Colonic mucosa (tissue), 4 donors: ENCODE measurements at regions not wholly inside any gene's neighbourhood (a gene's known extent, or its start where the extent isn't known, plus 50 kb on each side); places are given as distances from the start of the nearest gene placed in this dataset.
A peak's percentile ranks its signal among the peaks of the same experiment; 100 is the strongest.

Experiments
- DNase-seq: peaks from one replicate; pipeline ENCODE4 v3.0.0-alpha.2; 2020
- H3K27ac ChIP-seq: fragments of 200-600 bp; one replicate; pipeline ENCODE4 v1.8.0; 2021
- H3K27me3 ChIP-seq: fragments of 200-600 bp; one replicate; pipeline ENCODE4 v1.8.0; 2021
- H3K36me3 ChIP-seq: fragments of 200-600 bp; one replicate; pipeline ENCODE4 v1.8.0; 2021
- H3K4me1 ChIP-seq: fragments of 200-600 bp; one replicate; pipeline ENCODE4 v1.8.0; 2021; ENCODE audit warnings: mild to moderate bottlenecking
- H3K4me3 ChIP-seq: fragments of 200-600 bp; one replicate; pipeline ENCODE4 v1.8.0; 2021
- H3K9ac ChIP-seq, 2 donors: one replicate each; pipeline ENCODE4 v1.7.0; 2013; ENCODE audit warnings: control low read depth in 2 of 2, low read depth in 2 of 2, low read length in 2 of 2
- H3K9me3 ChIP-seq: fragments of 200-600 bp; one replicate; pipeline ENCODE4 v1.8.0; 2021
- CTCF ChIP-seq: fragments of 200-600 bp; IDR thresholded peaks from one replicate; pipeline ENCODE4 v1.8.0; 2022; ENCODE audit warnings: antibody characterized with exemption, mild to moderate bottlenecking
- intact Hi-C: fragments of 100-400 bp; cut with DNase I; formaldehyde crosslinking; loops from one replicate; pipeline ENCODE4 v1.14.1; 2022
- donor health status: healthy.
- donor health status: DM: no; HTN: no; CAD: no.
- donor health status: DM: no; HTN: no; CAD: no.

DNA sequence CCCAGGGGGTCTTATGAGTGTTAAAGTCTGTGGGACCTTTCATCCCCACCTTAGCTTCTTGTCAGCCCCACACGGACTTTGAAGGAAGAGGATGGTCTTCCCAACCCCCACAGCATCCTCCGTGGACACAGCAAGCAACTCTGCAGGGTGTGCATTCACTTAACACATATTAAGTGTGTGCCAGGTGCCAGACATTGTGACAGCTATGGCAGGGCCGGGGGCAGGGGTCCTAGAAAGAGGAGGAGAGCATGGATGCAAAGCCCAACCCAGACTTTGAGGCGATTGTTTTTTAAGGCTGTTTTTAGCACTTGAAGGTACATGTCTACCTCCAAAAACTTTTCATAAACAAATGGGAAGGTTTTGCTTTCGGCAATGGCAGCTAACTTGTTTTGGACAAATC is 121.6 kb upstream of the KCNG1 start:
- Histone ChIP-seq H3K36me3 (no peaks in the 10 kb centered on the region), H3K4me3 (no peak overlapping the region), H3K9me3 (no peaks in the 10 kb centered on the region), H3K9ac (no peak overlapping the region), H3K27me3 (no peaks in the 10 kb centered on the region), H3K4me1 (no peaks in the 10 kb centered on the region), H3K27ac (no peak overlapping the region)
- no peak for DNase-seq
- intact Hi-C loops, result no loop called here
- TF ChIP-seq CTCF, result no peak

DNA sequence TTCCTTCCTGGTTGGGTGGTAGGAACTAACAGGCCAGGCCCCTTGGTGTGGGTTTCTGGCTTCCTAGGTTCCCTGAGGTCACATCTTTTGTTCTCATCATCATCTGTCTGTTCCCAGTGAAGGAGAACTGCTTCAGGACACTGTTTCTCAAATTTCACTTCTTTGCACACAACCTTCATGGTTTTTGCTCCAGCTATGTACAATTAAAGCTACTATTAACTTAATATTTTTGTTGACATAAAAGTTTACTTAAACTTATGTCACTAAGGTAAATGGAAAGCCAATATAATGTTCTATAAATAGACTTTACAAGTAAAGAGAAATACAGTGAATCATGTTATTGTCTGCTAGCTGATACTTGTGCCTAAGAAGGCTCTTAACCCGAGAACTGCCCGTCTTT is 120.7 kb upstream of the KCNG1 start:
- TF ChIP-seq CTCF, result no peak
- Histone ChIP-seq H3K9me3 (no peaks in the 10 kb centered on the region), H3K36me3 (no peaks in the 10 kb centered on the region), H3K4me1 (no peaks in the 10 kb centered on the region), H3K27ac (no peak overlapping the region), H3K27me3 (no peaks in the 10 kb centered on the region), H3K9ac (no peak overlapping the region), H3K4me3 (no peak overlapping the region)
- no peak for DNase-seq
- intact Hi-C loops, result no loop called here

GRCh38 chr20:51142448-51142847 is 119.5 kb upstream of the KCNG1 start:
- H3K9ac ChIP-seq, result no peak overlapping the region
- H3K27ac ChIP-seq, result no peak overlapping the region
- no peak for TF ChIP-seq CTCF
- intact Hi-C loops, result no loop called here
- peak; percentile 28 for DNase-seq
- no peaks in the 10 kb centered on the region for H3K4me1 ChIP-seq
- no peaks in the 10 kb centered on the region for H3K9me3 ChIP-seq
- no peak overlapping the region for H3K4me3 ChIP-seq
- no peaks in the 10 kb centered on the region for H3K27me3 ChIP-seq
- H3K36me3 ChIP-seq, result no peaks in the 10 kb centered on the region

GRCh38 chr20:51140671-51141070 is 117.8 kb upstream of the KCNG1 start:
- Histone ChIP-seq H3K27me3 (no peaks in the 10 kb centered on the region), H3K4me3 (no peak overlapping the region), H3K9me3 (no peaks in the 10 kb centered on the region), H3K27ac (no peak overlapping the region), H3K9ac (no peak overlapping the region), H3K4me1 (no peaks in the 10 kb centered on the region), H3K36me3 (no peaks in the 10 kb centered on the region)
- intact Hi-C loops, result no loop called here
- peak; percentile 12 for DNase-seq
- no peak for TF ChIP-seq CTCF

DNA sequence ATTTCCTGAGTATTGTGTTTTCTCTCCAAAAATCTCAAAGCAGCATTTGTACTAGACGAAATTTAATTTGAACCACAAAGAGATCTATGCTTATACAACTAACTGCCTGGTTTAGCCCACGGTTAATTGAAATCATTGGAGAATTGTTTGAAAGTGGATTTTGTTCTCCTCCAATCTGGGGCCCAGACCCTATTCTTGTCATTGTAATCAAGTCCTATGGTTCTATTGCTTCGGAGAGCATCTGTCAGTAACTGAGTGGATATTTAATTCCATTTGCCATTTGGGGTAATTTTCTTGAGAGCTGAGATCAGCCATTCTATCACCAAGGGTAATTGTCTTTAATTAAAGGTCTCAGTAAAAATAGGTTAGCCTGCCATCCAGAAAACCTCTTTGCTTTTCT is 117.0 kb upstream of the KCNG1 start:
- H3K27me3 ChIP-seq, result no peaks in the 10 kb centered on the region
- no peak overlapping the region for H3K27ac ChIP-seq
- H3K36me3 ChIP-seq, result no peaks in the 10 kb centered on the region
- no peak overlapping the region for H3K4me3 ChIP-seq
- TF ChIP-seq CTCF, result no peak
- H3K4me1 ChIP-seq, result no peaks in the 10 kb centered on the region
- H3K9me3 ChIP-seq, result no peaks in the 10 kb centered on the region
- DNase-seq, result no peak
- H3K9ac ChIP-seq, result no peak overlapping the region
- intact Hi-C loops, result no loop called here

DNA sequence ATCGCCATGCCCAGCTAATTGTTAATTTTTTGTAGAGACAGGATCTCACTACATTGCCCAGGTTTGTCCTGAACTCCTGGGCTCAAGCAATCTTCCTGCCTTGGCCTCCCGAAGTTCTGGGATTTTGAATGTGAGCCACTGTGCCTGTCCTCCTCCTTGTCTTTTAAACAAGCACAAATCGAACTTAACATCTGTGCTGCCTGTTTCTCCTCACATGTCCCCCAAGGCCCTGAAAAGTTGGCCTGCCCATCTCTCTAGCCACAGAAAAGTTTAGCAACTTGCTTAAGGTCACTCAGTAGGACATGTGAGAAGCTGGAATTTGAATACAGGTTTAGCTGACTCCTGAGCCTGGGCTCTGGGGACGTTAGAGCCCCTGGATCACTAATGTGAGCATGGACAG is 115.7 kb upstream of the KCNG1 start:
- intact Hi-C loops, result no loop called here
- no peak for TF ChIP-seq CTCF
- Histone ChIP-seq H3K27me3 (no peaks in the 10 kb centered on the region), H3K4me3 (no peak overlapping the region), H3K9ac (no peak overlapping the region), H3K4me1 (no peaks in the 10 kb centered on the region), H3K27ac (no peak overlapping the region), H3K9me3 (no peaks in the 10 kb centered on the region), H3K36me3 (no peaks in the 10 kb centered on the region)
- no peak for DNase-seq
